ENCODE measurements at regions not wholly inside any gene's neighbourhood (a gene's known extent, or its start where the extent isn't known, plus 50 kb on each side); places are given as distances from the start of the nearest gene placed in this dataset.
"Not testable (repeated sequence)": the region's sequence is repeated elsewhere in the genome, so short reads cannot be mapped to it uniquely, and the experiment has no call there.

- H3K4me3 Mint-ChIP-seq: no peak overlapping the region
- H3K27me3 Mint-ChIP-seq: peaks cover 2% of the 10 kb centered on the region
- no peaks in the 10 kb centered on the region for H3K36me3 Mint-ChIP-seq
- no peaks in the 10 kb centered on the region for H3K9me3 Mint-ChIP-seq
- H3K4me1 Mint-ChIP-seq: no peaks in the 10 kb centered on the region
- no peak overlapping the region for H3K27ac Mint-ChIP-seq
These were observed 178.1 kb downstream of the AVL9 start for GRCh38 chr7:32673275-32673983.

- Mint-ChIP-seq H3K4me1 (no peaks in the 10 kb centered on the region), H3K27ac (no peak overlapping the region), H3K4me3 (no peak overlapping the region), H3K36me3 (peaks cover 2% of the 10 kb centered on the region), H3K27me3 (peaks cover 5% of the 10 kb centered on the region), H3K9me3 (no peaks in the 10 kb centered on the region)
These were observed 175.1 kb downstream of the AVL9 start for GRCh38 chr7:32670110-32671025.

DNA sequence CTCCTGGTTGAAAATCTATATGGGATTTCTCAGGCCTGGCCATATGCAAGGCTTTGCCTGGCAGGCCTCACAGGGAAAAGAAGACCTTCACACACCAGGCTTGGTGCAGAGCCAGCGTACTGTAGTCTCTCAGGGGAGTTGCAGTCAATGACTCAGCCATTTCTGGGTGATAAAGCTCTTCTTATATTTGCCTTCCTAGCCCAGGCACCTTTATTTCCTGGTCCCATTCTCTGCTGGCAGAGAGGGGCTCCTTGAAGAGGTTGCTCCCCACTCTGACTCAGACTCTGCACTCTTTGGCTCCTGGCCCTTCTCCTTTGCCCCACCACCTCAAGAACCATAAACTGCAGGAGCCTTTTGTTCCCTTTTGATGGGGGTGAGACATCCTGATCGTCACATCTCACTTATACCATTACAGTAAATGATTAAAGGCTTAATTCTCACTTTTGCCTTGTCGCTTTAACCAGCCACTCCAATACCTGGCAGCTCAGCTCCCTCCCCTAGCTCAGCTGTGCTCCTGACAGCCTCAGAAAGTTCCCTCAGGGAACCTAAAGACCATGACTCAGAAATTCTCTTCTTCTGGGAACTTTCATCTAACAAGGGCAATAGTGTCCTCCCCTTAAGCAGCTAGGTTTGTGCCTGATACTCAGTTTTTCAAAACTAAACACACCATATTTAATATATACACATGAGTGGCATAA lies 174.0 kb downstream of the AVL9 start:
- H3K27ac Mint-ChIP-seq, H3K4me1 Mint-ChIP-seq, H3K4me3 Mint-ChIP-seq, H3K9me3 Mint-ChIP-seq, H3K36me3 Mint-ChIP-seq, H3K27me3 Mint-ChIP-seq: not testable (repeated sequence)

DNA sequence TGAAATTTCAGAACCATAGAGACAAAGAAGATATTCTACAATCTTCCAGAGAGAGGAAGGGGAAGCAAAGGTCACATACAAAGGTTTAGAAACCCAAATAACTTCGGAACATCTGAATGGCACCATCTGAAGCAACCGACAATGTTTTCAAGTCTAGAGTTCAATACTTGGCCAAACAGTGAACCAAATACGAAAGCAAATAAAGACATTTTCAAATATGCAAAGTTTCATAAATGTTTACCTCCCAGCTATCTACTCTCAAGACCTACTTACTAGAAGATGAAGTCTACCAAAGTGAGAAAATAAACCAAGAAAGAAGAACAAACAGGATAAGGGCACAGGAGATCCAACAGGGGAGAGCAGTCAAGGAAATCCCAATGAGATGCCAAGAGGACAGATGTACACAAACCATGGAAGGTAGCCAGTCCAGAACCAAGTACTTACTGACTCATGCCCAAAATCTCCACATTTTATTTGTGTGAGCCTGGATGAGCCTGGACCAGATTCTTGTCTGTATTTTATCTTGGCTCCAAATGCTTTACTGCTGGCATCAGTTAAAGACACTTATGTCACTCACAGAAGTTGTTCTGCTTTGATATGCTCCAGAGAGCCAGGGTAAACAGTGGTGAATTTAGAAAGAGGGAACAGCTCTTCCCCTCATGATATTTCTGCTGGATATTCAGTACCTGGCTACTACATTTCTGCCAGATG lies 173.3 kb downstream of the AVL9 start:
- not testable (repeated sequence) for H3K4me3 Mint-ChIP-seq, H3K27ac Mint-ChIP-seq, H3K4me1 Mint-ChIP-seq, H3K9me3 Mint-ChIP-seq, H3K36me3 Mint-ChIP-seq
- peaks cover 12% of the 10 kb centered on the region for H3K27me3 Mint-ChIP-seq

GRCh38 chr7:32667586-32667985 lies 172.3 kb downstream of the AVL9 start:
- peaks cover 17% of the 10 kb centered on the region for H3K27me3 Mint-ChIP-seq
- not testable (repeated sequence) for H3K27ac Mint-ChIP-seq, H3K4me1 Mint-ChIP-seq, H3K9me3 Mint-ChIP-seq, H3K36me3 Mint-ChIP-seq, H3K4me3 Mint-ChIP-seq

- H3K36me3 Mint-ChIP-seq, H3K27ac Mint-ChIP-seq, H3K4me1 Mint-ChIP-seq, H3K9me3 Mint-ChIP-seq, H3K4me3 Mint-ChIP-seq: not testable (repeated sequence)
- peaks cover 21% of the 10 kb centered on the region for H3K27me3 Mint-ChIP-seq
These were observed 168.5 kb downstream of the AVL9 start for GRCh38 chr7:32663805-32664211.

DNA sequence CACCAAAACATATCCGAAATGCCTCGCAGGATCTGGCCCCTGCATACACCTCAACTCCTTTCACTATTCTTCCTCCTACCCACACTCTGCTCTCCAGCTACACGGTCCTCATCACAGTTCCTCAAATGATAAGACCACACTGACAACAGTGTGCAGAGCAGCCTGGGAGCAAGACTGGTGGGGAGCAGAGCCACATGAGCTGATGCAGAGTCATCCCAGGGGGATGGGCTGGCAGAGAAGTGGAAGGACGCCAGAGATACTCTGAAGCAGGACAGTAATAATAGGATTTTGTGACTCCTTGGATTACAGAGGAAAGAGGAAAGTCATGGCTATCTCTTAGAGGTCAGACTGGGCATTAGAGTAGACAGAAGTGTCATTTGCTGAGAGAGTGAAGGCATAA lies 167.2 kb downstream of the AVL9 start:
- not testable (repeated sequence) for H3K4me1 Mint-ChIP-seq, H3K4me3 Mint-ChIP-seq, H3K36me3 Mint-ChIP-seq, H3K9me3 Mint-ChIP-seq, H3K27ac Mint-ChIP-seq
- H3K27me3 Mint-ChIP-seq: peaks cover 20% of the 10 kb centered on the region

- Mint-ChIP-seq H3K4me1 (no peaks in the 10 kb centered on the region), H3K4me3 (no peak overlapping the region), H3K27me3 (peaks cover 20% of the 10 kb centered on the region), H3K9me3 (no peaks in the 10 kb centered on the region), H3K36me3 (no peaks in the 10 kb centered on the region), H3K27ac (no peak overlapping the region)
These were observed 166.6 kb downstream of the AVL9 start for GRCh38 chr7:32661929-32662328.

- Mint-ChIP-seq H3K27ac (no peak overlapping the region), H3K4me1 (no peaks in the 10 kb centered on the region), H3K36me3 (no peaks in the 10 kb centered on the region), H3K4me3 (no peak overlapping the region), H3K27me3 (peaks cover 20% of the 10 kb centered on the region), H3K9me3 (no peaks in the 10 kb centered on the region)
These were observed 166.2 kb downstream of the AVL9 start for GRCh38 chr7:32661501-32661900.

GRCh38 chr7:32660936-32661335 lies 165.6 kb downstream of the AVL9 start:
- Mint-ChIP-seq H3K9me3 (no peaks in the 10 kb centered on the region), H3K4me1 (no peaks in the 10 kb centered on the region), H3K27me3 (peaks cover 19% of the 10 kb centered on the region), H3K36me3 (no peaks in the 10 kb centered on the region), H3K27ac (no peak overlapping the region), H3K4me3 (no peak overlapping the region)

DNA sequence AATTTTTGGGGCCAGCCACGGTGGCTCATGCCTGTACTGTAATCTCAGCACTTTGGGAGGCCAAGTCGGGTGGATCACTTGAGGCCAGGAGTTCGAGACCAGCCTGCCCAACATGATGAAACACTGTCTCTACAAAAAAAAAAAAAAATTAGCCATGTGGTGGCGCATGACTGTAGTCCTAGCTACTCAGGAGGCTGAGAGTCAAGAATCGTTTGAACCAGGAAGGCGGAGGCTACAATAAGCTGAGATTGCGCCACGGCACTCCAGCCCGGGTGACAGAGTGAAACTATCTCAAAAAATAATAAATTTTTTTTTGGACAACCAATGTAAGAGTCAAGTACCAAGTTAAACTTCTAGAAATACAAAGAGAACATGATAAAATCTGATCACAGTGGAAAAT lies 164.6 kb downstream of the AVL9 start:
- H3K9me3 Mint-ChIP-seq: no peaks in the 10 kb centered on the region
- H3K4me1 Mint-ChIP-seq: no peaks in the 10 kb centered on the region
- no peaks in the 10 kb centered on the region for H3K36me3 Mint-ChIP-seq
- no peak overlapping the region for H3K27ac Mint-ChIP-seq
- peaks cover 16% of the 10 kb centered on the region for H3K27me3 Mint-ChIP-seq
- no peak overlapping the region for H3K4me3 Mint-ChIP-seq

DNA sequence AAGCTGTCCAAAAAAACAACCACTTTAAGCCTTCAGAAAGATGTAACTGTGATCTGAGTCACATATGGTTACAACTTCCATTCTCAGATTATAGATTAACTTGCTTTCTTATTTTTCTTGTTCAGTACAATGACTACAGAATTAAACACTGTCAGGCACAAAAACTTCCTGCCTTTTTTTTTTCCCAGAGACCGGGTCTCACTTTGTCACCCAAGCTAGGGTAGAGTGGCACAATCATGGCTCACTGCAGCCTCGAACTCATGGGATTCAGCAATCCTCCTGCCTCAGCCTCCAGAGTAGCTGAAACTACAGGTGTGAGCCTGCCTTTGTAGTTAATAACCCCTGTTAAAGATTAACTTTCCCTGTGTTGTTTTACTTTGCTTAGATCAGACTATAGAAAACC lies 163.2 kb downstream of the AVL9 start:
- no peaks in the 10 kb centered on the region for H3K36me3 Mint-ChIP-seq

DNA sequence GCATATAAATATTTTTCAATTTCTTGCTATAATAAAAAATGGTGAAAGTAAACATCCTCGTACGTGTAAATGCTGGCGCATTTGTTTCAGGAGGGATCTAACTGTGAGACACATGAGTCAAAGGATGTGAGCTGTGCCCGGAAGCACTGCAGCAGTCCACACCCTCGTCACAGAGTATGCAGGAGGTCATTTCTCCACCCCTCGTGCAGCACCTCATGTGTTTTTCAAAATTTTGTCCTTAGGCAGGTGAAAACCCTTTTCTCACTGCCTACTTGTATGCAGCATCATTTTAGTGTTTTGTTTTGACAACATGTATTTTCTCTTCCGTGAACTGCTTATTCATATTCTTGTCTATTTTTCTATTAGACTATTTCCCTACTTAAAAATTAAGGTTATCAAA lies 162.7 kb downstream of the AVL9 start:
- H3K36me3 Mint-ChIP-seq: no peaks in the 10 kb centered on the region
- no peaks in the 10 kb centered on the region for H3K4me1 Mint-ChIP-seq
- H3K9me3 Mint-ChIP-seq: no peaks in the 10 kb centered on the region
- no peak overlapping the region for H3K27ac Mint-ChIP-seq
- H3K4me3 Mint-ChIP-seq: no peak overlapping the region
- peaks cover 6% of the 10 kb centered on the region for H3K27me3 Mint-ChIP-seq

More for the DNA sequence above, 163.2 kb downstream of the AVL9 start:
- Mint-ChIP-seq H3K9me3 (no peaks in the 10 kb centered on the region), H3K4me3 (no peak overlapping the region), H3K27me3 (peaks cover 10% of the 10 kb centered on the region), H3K27ac (no peak overlapping the region), H3K4me1 (no peaks in the 10 kb centered on the region)

DNA sequence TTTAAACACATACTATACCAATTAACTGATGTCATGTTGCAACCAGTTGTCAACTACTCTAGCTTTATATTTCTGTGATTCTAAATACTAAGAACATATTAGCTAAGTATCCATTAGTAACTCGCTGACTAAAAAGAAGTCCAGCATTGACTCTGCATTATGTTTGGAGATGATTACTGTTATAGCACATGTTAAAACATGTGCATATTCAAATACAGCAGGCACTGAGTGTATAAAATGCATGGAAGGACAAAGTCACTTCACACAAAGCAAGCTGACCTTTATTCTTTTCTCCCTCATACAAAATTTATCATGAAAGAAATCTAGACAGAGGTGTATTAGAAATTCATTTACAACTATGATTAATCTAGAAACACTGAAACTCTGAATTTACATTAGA lies 159.3 kb downstream of the AVL9 start:
- H3K27me3 Mint-ChIP-seq, H3K4me1 Mint-ChIP-seq, H3K27ac Mint-ChIP-seq, H3K4me3 Mint-ChIP-seq, H3K9me3 Mint-ChIP-seq, H3K36me3 Mint-ChIP-seq: not testable (repeated sequence)

DNA sequence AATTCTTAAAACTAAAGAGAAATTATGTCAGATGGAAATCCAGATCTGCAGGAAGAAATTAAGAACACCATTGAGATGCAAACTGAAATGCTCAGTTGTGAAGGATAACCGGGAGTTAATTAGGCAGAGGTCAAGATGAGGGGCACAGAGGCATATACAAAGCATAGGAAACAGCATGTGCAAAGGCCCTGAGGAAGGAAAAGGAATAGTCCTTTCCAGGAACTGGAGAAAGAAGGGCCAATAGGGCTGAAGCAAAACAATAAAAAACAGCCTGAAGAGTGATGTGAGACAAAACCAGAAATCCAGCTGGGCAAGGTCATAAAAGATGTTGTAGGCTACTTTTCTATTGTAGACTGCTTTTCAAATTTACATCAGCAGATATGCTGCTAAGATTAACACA lies 155.1 kb downstream of the AVL9 start:
- not testable (repeated sequence) for H3K9me3 Mint-ChIP-seq, H3K4me3 Mint-ChIP-seq, H3K4me1 Mint-ChIP-seq, H3K36me3 Mint-ChIP-seq, H3K27ac Mint-ChIP-seq
- H3K27me3 Mint-ChIP-seq: peaks cover 24% of the 10 kb centered on the region

Data from activated naive CD4-positive, alpha-beta T cell treated with anti-CD3 and anti-CD28 coated beads, Interleukin-2, amount 50 U/mL, for 24 hours (primary cell).